Adipocyte (in vitro differentiated cells): ENCODE measurements at regions not wholly inside any gene's neighbourhood (a gene's known extent, or its start where the extent isn't known, plus 50 kb on each side); places are given as distances from the start of the nearest gene placed in this dataset.

Experiments used
- DNase-seq: peaks from one replicate; pipeline ENCODE4 v3.0.0-alpha.2; 2015; ENCODE audit warnings: low read depth
- H3K27me3 ChIP-seq: replicated peaks from 2 replicates; pipeline ENCODE4 v1.7.0; 2013; ENCODE audit warnings: mild to moderate bottlenecking, low read length, moderate library complexity; ENCODE audit not compliant: control insufficient read depth, insufficient read depth
- H3K36me3 ChIP-seq: 2 replicates; pipeline ENCODE4 v1.7.0; 2013; ENCODE audit warnings: low read length, mild to moderate bottlenecking, moderate library complexity; ENCODE audit not compliant: control insufficient read depth, insufficient read depth, severe bottlenecking
- H3K4me1 ChIP-seq: 2 replicates; pipeline ENCODE4 v1.7.0; 2013; ENCODE audit warnings: mild to moderate bottlenecking, low read length, moderate library complexity; ENCODE audit not compliant: control insufficient read depth, insufficient read depth
- H3K4me3 ChIP-seq: 2 replicates; pipeline ENCODE4 v1.7.0; 2013; ENCODE audit warnings: mild to moderate bottlenecking, low read length, moderate library complexity
- H3K9ac ChIP-seq: 2 replicates; pipeline ENCODE4 v1.7.0; 2013; ENCODE audit warnings: mild to moderate bottlenecking, low read length, moderate library complexity
- H3K9me3 ChIP-seq: 2 replicates; pipeline ENCODE4 v1.7.0; 2013; ENCODE audit warnings: mild to moderate bottlenecking, low read length, moderate library complexity; ENCODE audit not compliant: control insufficient read depth

DNA sequence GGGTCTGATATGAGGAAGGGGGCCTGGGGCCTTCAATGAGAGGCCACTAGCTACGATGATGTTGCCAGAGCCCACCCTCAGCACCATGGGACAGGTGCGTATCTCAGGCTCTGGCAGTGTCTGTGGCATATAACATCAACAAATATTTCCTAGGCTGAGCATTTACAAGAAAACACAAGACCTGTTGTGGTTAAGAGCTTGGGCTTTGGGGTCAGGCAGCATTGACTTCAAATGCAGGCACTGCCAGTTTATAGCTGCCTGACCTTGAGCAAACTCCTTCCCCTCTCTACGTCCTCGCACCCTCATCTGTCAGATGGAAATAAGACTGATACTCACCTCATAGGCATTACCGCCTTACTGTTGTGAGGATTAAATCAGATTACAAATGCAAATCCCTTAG, 156.0 kb downstream of the KATNAL1 start:
- Histone ChIP-seq H3K36me3 (no peaks in the 10 kb centered on the region), H3K4me3 (no peak overlapping the region), H3K9me3 (no peaks in the 10 kb centered on the region), H3K27me3 (peaks cover 40% of the 10 kb centered on the region), H3K9ac (no peak overlapping the region), H3K4me1 (peaks cover 3% of the 10 kb centered on the region)
- no peak for DNase-seq

DNA sequence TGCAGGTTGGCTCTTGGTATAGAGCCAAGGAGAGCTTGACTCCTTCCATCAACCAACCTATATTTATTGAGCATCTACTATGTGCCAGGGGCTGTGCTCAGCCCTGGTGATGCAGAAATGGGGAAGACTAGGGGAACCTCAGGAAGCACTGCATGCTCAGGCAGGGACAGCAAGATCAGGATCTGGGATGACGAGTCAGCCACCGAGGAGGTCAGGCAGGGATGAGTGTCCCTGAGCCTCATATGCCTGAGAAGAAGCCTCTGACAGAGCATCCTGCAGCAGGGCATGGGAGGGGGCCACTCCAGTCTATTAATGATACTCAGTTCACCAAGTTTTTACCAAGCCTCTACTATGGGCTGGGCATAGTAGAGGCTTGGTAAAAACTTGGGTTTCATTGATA, 158.1 kb downstream of the KATNAL1 start:
- DNase-seq, result no peak
- Histone ChIP-seq H3K4me1 (peaks cover 4% of the 10 kb centered on the region), H3K27me3 (peaks cover 25% of the 10 kb centered on the region), H3K9ac (no peak overlapping the region), H3K4me3 (no peak overlapping the region), H3K36me3 (no peaks in the 10 kb centered on the region), H3K9me3 (peaks cover 2% of the 10 kb centered on the region)

DNA sequence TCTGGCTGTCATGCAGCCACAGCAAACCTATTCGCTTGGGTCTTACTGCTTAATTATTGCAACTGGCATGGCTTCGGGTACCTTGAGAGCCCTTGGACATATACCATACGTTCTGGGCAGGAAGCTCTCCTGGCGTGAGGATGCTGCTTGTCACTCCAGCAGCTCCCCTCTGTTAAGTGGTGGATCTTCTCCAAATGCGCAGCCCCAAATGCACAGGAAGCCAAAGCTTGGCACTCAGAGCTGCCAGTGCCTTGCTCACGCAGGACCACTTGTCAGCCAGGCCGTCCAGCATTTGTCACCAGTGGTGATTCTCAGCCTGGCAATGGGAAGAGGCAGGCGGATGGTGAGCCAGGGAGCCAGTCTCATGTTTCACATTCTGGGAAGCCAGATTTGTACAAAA, 158.6 kb downstream of the KATNAL1 start:
- no peak for DNase-seq
- no peak overlapping the region for H3K9ac ChIP-seq
- H3K4me3 ChIP-seq, result no peak overlapping the region
- H3K9me3 ChIP-seq, result peaks cover 5% of the 10 kb centered on the region
- H3K27me3 ChIP-seq, result peaks cover 20% of the 10 kb centered on the region
- peaks cover 9% of the 10 kb centered on the region for H3K4me1 ChIP-seq
- H3K36me3 ChIP-seq, result no peaks in the 10 kb centered on the region

GRCh38 chr13:30148171-30148754, 159.1 kb downstream of the KATNAL1 start:
- DNase-seq, result no peak
- no peak overlapping the region for H3K9ac ChIP-seq

GRCh38 chr13:30147421-30147820, 159.9 kb downstream of the KATNAL1 start:
- no peak for DNase-seq
- H3K4me3 ChIP-seq, result no peak overlapping the region
- no peak overlapping the region for H3K9ac ChIP-seq
- peaks cover 8% of the 10 kb centered on the region for H3K27me3 ChIP-seq
- H3K4me1 ChIP-seq, result peaks cover 23% of the 10 kb centered on the region
- H3K9me3 ChIP-seq, result peaks cover 5% of the 10 kb centered on the region
- no peaks in the 10 kb centered on the region for H3K36me3 ChIP-seq

More at GRCh38 chr13:30148171-30148754, 159.1 kb downstream of the KATNAL1 start:
- Histone ChIP-seq H3K36me3 (no peaks in the 10 kb centered on the region), H3K9me3 (peaks cover 5% of the 10 kb centered on the region), H3K27me3 (peaks cover 15% of the 10 kb centered on the region), H3K4me1 (peaks cover 14% of the 10 kb centered on the region), H3K4me3 (no peak overlapping the region)

DNA sequence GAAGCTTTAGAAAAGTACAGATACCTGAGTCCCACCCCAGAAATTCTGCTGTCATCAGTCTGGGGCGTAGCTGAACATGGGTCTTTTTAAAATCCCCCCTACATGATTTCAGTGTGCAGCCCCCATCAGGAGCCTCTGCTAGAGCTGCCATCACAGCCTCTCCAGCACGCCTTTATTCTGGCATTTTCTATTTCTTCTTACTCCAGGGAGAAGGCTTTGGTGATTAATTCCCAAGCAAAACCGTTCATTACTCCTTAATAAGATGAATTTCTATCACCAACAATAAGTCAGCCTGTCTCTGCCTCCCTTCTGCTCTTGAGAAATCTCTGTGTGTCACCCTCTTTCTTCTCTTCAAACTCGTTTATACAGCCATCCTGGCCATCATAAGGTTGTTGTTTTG, 160.3 kb downstream of the KATNAL1 start:
- Histone ChIP-seq H3K4me1 (peaks cover 27% of the 10 kb centered on the region), H3K9ac (no peak overlapping the region), H3K36me3 (no peaks in the 10 kb centered on the region), H3K4me3 (no peak overlapping the region), H3K9me3 (peaks cover 5% of the 10 kb centered on the region), H3K27me3 (peaks cover 8% of the 10 kb centered on the region)
- DNase-seq, result no peak

GRCh38 chr13:30145709-30146367, 161.5 kb downstream of the KATNAL1 start:
- no peak for DNase-seq
- no peak overlapping the region for H3K9ac ChIP-seq
- H3K4me1 ChIP-seq, result peaks cover 32% of the 10 kb centered on the region
- H3K36me3 ChIP-seq, result no peaks in the 10 kb centered on the region
- H3K4me3 ChIP-seq, result no peak overlapping the region
- no peaks in the 10 kb centered on the region for H3K27me3 ChIP-seq
- H3K9me3 ChIP-seq, result peaks cover 5% of the 10 kb centered on the region

DNA sequence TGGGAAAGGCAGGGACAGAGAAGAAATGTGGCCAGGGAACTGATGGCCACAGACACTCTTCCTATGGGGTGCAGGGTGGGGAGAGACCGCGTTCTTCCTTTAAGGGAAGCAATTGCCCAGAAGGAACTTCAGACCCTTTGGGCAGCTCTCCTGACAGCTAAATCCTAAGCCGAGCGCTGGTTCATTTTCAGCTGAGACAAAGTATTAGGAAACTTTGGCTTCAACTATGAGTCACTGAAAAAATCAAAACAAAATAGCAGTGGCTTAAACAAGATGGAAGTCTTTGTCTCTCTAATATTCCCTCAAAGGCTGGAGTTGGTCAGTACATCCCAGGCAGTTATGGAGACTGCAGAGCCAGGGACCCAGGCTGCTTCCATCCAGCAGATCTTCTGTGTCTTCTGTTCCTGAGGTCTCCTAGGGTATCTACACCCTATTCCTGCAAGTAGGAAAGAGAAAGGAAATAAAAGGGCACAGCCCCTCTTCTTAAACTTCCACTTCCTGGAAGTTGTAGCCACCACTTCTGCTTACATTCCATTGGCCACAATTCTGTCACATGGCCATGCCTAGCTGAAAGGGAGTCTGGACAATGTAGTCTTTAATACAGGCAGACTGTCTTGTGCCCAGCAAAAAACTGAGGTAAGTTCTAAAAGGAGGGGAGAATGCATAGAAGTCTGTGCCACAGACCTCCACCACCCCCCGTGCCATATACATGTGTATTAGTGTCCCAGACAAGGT, 163.5 kb downstream of the KATNAL1 start:
- H3K27me3 ChIP-seq, result no peaks in the 10 kb centered on the region
- peak; percentile 77 for DNase-seq
- peak overlapping the region; percentile 59 for H3K9ac ChIP-seq
- no peaks in the 10 kb centered on the region for H3K36me3 ChIP-seq
- H3K4me1 ChIP-seq, result peaks cover 30% of the 10 kb centered on the region
- peaks cover 5% of the 10 kb centered on the region for H3K9me3 ChIP-seq
- peak overlapping the region; percentile 39 for H3K4me3 ChIP-seq

DNA sequence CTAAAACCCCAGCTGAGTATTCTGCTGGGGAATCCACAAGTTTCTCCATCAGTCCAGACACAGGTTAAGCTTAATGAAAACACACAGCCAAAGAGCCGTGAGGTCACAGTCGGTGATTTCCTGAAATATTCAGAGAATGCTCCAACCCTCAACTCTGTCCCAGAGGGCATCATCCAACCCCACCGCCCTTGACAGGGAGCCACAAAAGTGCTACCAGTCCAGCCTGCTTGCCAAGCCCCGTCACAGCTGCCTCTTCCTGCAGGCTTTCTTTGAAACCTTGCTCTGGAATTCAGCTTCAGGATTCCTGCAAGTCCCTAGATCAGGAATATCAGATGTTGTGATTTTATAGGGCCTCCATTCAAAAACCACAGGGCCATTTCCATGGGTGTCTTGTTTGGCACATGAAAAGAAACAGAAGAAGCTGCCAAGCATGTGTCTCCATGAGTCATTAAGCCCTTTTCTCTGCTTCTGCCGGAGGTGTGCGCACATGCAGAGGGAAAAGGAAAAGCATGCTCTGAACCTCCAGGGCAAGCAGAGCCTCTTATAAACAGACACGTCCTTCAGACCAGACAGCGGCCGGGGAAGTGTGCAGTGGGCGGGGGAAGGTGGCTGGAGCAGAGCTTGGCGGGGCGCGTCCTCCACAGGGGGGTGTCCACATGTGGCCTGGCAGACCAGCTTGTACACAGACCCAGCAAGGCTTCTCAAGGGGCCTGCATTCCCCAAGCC, 164.7 kb downstream of the KATNAL1 start:
- peak; percentile 85 for DNase-seq

DNA sequence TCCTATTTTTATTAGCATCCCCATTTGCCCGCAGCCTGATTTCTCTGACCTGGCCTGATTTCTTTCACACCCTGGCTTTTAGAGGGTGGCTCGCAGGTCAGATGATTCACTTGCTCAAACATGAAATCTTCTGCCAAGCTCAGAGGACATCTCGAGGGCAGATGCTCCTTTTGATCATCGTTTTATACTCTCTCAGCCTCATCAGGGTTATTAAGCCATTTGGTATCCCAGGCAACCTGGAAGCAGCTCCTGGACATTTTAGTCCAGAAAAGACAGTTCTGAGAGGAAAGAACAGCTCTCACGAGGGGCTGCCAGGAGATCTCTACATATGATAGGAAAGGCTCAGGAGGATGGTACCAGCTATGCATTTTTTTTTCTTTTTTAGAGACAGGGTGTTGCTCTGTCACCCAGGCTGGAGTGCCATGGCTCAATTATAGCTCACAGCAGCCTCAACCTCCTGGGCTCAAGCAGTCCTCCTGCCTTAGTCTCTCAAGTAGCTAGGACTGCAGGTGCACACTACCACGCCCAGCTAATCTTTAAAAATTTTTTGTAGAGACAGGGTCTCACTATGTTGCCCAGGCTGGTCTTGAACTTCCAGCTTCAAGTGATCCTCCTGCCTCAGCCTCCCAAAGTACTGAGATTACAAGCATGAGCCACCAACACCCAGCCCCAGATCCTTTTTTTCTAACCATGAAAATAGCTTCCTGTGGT, 165.4 kb downstream of the KATNAL1 start:
- Histone ChIP-seq H3K9me3 (peaks cover 5% of the 10 kb centered on the region), H3K36me3 (no peaks in the 10 kb centered on the region), H3K9ac (no peak overlapping the region), H3K4me1 (peaks cover 30% of the 10 kb centered on the region), H3K27me3 (no peaks in the 10 kb centered on the region), H3K4me3 (peak overlapping the region; percentile 39)
- DNase-seq, result no peak

More for the DNA sequence above, 164.7 kb downstream of the KATNAL1 start:
- Histone ChIP-seq H3K9me3 (peaks cover 5% of the 10 kb centered on the region), H3K4me1 (peaks cover 30% of the 10 kb centered on the region), H3K27me3 (no peaks in the 10 kb centered on the region), H3K4me3 (peak overlapping the region; percentile 39), H3K36me3 (no peaks in the 10 kb centered on the region), H3K9ac (peak overlapping the region; percentile 59)
